ENCODE measurements at regions not wholly inside any gene's neighbourhood (a gene's known extent, or its start where the extent isn't known, plus 50 kb on each side); places are given as distances from the start of the nearest gene placed in this dataset.

DNA sequence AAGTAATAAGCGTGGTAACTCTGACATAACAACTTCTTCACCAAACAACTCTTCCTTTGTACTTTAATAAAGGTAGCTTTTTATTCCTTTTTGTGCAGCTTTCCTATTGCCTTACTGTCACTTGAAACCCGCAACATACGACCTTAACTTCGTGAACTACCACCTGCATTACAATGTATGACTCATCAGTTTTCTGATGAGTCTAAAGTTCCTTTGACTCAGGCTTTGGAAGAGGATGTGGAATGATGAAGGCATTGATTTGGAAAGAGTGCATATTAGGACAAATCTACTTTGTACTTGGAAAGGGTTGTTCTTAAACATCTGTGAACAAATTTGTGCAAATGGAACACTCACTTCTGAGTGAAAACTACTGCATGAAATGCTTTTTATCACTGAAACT, 1012.1 kb downstream of the TMEM182 start:
- TF ChIP-seq, protein P1, sequence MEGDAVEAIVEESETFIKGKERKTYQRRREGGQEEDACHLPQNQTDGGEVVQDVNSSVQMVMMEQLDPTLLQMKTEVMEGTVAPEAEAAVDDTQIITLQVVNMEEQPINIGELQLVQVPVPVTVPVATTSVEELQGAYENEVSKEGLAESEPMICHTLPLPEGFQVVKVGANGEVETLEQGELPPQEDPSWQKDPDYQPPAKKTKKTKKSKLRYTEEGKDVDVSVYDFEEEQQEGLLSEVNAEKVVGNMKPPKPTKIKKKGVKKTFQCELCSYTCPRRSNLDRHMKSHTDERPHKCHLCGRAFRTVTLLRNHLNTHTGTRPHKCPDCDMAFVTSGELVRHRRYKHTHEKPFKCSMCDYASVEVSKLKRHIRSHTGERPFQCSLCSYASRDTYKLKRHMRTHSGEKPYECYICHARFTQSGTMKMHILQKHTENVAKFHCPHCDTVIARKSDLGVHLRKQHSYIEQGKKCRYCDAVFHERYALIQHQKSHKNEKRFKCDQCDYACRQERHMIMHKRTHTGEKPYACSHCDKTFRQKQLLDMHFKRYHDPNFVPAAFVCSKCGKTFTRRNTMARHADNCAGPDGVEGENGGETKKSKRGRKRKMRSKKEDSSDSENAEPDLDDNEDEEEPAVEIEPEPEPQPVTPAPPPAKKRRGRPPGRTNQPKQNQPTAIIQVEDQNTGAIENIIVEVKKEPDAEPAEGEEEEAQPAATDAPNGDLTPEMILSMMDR (IDR thresholded peaks at IDR 0.05; ENCODE audit: poor library complexity) = no peak
- TF ChIP-seq EZH2 (IDR thresholded peaks at IDR 0.05; ENCODE audit: borderline replicate concordance) (no peak), EZH2phosphoT487 (IDR thresholded peaks at IDR 0.05; ENCODE audit: low read depth, severe bottlenecking, unreplicated experiment) (no peak)
